ENCODE measurements at regions not wholly inside any gene's neighbourhood (a gene's known extent, or its start where the extent isn't known, plus 50 kb on each side); places are given as distances from the start of the nearest gene placed in this dataset.

DNA sequence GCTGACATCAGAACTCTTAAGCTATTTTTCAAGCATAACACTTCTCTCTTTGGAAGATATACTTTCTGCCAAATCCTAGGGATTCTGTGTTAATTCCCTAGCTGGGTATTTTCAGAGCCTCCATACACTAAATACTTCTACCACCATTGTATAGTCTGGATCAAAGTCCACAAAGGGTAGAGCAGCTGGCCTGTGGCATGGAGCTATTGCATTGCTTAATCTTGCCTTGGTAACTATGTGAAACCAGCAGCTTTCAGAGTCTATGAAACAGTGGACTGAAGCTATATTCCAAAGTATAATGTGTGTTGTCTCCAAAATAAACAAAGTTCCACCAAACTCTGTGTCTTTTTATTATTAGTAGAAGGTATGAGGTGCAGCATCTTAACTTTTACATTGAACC lies 296.9 kb upstream of the CDH19 start:
- TF ChIP-seq, protein P1, sequence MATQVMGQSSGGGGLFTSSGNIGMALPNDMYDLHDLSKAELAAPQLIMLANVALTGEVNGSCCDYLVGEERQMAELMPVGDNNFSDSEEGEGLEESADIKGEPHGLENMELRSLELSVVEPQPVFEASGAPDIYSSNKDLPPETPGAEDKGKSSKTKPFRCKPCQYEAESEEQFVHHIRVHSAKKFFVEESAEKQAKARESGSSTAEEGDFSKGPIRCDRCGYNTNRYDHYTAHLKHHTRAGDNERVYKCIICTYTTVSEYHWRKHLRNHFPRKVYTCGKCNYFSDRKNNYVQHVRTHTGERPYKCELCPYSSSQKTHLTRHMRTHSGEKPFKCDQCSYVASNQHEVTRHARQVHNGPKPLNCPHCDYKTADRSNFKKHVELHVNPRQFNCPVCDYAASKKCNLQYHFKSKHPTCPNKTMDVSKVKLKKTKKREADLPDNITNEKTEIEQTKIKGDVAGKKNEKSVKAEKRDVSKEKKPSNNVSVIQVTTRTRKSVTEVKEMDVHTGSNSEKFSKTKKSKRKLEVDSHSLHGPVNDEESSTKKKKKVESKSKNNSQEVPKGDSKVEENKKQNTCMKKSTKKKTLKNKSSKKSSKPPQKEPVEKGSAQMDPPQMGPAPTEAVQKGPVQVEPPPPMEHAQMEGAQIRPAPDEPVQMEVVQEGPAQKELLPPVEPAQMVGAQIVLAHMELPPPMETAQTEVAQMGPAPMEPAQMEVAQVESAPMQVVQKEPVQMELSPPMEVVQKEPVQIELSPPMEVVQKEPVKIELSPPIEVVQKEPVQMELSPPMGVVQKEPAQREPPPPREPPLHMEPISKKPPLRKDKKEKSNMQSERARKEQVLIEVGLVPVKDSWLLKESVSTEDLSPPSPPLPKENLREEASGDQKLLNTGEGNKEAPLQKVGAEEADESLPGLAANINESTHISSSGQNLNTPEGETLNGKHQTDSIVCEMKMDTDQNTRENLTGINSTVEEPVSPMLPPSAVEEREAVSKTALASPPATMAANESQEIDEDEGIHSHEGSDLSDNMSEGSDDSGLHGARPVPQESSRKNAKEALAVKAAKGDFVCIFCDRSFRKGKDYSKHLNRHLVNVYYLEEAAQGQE (IDR thresholded peaks at IDR 0.05; ENCODE audit: low read depth): no peak
- TF ChIP-seq TEAD4 (IDR thresholded peaks at IDR 0.05) (no peak), TCF12 (IDR thresholded peaks at IDR 0.05; ENCODE audit: low read depth) (no peak), RAD21 (IDR thresholded peaks at IDR 0.05; ENCODE audit: low read depth) (no peak), NFIC (IDR thresholded peaks at IDR 0.05) (no peak), TAF1 (IDR thresholded peaks at IDR 0.05; ENCODE audit: low read depth) (no peak), CREB1 (IDR thresholded peaks at IDR 0.05; ENCODE audit: low read depth) (no peak), FOXM1 (IDR thresholded peaks at IDR 0.05; ENCODE audit: borderline replicate concordance, low read depth) (no peak), EP300 (IDR thresholded peaks at IDR 0.05; ENCODE audit: borderline replicate concordance) (no peak), YY1 (IDR thresholded peaks at IDR 0.05; ENCODE audit: low read depth) (no peak), CEBPB (IDR thresholded peaks at IDR 0.05) (no peak)
- TF ChIP-seq, protein P2, sequence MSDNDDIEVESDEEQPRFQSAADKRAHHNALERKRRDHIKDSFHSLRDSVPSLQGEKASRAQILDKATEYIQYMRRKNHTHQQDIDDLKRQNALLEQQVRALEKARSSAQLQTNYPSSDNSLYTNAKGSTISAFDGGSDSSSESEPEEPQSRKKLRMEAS (IDR thresholded peaks at IDR 0.05): no peak
- TF ChIP-seq, protein P3, sequence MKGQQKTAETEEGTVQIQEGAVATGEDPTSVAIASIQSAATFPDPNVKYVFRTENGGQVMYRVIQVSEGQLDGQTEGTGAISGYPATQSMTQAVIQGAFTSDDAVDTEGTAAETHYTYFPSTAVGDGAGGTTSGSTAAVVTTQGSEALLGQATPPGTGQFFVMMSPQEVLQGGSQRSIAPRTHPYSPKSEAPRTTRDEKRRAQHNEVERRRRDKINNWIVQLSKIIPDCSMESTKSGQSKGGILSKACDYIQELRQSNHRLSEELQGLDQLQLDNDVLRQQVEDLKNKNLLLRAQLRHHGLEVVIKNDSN (IDR thresholded peaks at IDR 0.05): no peak
